GM19372 (cell line): ENCODE measurements at regions not wholly inside any gene's neighbourhood (a gene's known extent, or its start where the extent isn't known, plus 50 kb on each side); places are given as distances from the start of the nearest gene placed in this dataset.

ENCODE experiments used
- ATAC-seq: cut with Tn5 transposase; IDR thresholded peaks from one replicate; pipeline ENCODE4 v1.9.1; 2021; ENCODE audit warnings: mild to moderate bottlenecking, low read depth, moderate library complexity; ENCODE audit not compliant: unreplicated experiment

DNA sequence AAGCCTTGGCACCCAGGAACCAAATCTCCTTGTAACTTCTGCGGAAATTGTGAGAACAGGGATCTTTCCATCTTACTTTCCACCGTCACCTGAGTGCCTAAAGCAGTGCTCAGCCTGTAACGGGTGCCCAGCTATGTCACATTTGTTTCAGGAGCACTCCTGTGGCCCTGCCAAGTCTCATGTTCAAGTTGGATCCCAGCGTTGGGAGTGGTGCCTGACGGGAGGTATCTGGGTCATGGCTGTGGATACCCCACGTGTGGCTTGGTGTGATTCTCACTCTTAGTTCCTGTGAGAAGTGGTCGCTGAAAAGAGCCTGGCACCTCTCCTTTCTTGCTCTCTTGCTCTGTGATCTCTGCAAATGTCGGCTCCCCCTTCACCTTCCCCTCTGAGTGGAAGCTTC, 114.9 kb downstream of the UQCRFS1 start:
- no peak for ATAC-seq

DNA sequence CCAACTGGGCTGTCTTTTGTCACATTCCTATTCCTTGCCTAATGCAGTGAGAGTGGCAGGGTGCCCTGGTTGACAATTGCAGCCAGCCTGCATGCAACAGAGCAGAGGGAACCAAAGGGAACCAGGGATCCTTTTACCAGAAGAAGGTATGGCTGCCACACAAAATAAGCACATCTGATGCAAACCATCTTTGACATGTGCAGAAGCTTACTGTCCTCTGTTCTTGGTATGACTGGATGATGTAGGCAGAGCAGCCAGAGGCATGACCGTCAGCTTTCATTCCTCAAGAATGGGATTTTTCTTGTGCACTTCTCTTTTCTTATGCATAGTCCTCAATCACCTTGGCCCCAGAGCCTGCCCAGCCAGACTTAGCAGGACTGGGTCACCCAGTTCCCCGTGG, 116.1 kb downstream of the UQCRFS1 start:
- no peak for ATAC-seq

DNA sequence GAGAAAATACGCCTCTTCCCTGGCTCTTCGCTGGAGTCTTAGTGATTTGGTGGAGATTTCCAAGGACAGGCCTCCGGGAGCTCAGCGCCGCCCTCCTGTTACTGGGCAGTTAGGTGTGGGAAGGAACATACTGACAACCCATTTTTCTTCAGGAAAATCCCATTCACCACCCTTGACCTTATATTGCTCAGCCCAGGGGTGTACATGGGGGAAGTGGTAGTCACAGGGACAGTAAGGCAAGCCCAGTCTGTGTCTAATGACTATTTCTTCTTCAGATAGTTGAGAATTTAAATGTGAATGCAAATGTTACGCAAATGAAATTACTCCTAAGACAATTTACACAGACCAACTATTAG, 119.4 kb downstream of the UQCRFS1 start:
- ATAC-seq = no peak

DNA sequence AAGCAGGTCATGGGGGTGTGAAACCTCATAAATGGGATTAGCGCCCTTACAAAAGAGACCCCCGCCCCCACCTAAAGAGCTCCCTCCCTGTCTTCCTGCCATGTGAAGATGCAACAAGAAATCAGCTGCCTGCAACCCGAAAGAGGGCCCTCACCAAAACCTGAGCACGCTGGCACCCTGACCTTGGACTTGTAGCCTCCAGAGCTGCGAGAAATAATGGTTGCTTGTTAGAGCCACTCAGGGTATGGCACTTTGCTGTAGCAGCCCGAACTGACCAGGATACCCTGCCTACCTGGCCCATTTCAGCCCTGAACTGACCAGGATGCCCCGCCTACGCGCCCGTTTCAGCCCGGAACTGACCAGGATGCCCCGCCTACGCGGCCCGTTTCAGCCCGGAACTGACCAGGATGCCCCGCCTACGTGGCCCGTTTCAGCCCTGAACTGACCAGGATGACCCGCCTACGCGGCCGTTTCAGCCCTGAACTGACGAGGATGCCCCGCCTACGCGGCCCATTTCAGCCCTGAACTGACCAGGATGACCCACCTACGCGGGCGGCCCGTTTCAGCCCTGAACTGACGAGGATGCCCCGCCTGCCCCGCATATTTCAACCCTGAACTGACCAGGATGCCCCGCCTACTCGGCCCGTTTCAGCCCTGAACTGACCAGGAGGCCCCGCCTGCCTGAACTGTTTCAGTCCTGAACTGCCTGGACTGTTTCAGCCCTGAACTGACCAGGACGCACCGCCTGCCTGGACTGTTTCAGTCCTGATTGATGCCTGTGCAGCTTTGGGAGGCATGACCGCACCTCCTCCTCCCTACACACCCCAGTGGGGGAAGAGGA, 120.0 kb downstream of the UQCRFS1 start:
- ATAC-seq = no peak

DNA sequence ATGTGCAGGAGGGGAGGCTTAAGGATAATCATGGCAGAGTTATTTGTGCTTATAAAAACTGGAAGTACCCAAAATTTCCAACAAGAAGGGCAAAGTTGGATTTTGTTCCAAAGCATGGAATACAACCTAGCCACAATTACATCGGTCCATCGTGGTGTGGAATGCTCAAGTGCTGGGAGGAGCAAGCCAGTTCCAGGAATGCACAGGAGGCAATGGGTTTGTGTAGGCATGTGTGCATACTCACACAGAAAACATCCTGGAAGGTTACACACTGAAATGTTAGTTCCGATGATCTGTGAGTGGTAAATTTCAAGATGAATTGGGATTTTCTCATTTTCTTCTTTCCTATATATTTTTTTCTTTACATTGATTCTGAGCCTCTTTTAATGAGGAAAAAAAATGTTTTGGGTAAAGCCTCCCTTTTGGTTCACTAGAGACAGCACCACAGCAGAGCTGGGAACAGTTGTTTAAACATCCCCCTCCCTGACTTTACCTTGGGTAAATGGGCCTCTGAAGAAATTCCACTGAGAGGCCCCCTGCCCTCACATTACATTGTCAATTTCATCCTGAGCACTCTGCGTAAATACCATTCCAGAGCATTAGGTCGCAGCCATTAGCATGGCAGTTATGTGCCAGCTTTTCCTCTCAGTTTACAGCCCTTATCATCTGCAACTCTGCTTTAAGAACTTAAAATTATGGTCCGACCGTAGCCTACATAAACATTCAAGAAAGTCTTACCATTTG, 122.0 kb downstream of the UQCRFS1 start:
- no peak for ATAC-seq

DNA sequence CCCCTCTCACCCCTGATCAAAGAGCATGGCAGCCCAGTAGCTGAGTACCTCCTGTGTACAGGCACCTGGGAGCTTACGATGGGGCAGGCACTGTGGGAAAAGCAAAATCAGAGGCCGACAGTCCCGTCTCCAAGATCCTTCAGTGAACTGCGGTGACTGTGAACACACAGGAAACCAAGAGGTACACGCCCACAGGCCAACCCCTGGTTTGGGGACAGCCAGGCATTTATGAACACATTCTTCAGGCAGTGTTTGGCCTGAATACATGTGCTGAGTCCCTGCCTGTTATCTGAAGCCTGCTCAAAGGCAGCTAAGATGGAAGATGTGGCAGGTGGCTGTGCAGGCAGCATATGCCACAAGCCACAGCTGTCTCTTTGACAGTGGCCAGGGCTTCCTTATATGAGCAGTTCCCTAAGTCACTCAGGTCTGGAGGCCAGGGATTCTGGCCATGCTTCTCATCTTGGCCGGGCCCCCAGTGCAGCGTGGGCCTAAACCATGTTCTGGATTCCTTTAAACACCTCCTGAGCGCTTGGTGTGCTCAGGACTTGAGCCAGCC, 123.6 kb downstream of the UQCRFS1 start:
- no peak for ATAC-seq

DNA sequence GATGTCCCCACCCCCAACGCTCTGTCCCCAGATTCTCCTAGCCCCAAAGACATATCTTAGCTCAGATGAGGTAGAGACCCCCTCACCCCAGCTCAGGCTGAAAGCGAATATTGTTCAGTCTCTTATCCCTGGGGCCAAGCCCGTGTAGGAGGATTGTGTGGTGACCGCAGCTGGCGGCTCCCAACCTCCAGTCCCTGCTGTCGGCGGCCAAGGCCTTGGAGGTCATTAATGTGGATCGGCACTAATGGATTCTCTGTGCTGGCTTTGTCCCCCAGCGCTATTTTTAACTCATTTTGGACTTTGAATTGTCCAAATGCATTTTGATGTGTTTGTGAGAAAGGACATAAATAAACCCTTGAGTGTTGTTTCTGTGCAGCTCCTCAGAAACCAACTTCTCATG, 124.2 kb downstream of the UQCRFS1 start:
- no peak for ATAC-seq

DNA sequence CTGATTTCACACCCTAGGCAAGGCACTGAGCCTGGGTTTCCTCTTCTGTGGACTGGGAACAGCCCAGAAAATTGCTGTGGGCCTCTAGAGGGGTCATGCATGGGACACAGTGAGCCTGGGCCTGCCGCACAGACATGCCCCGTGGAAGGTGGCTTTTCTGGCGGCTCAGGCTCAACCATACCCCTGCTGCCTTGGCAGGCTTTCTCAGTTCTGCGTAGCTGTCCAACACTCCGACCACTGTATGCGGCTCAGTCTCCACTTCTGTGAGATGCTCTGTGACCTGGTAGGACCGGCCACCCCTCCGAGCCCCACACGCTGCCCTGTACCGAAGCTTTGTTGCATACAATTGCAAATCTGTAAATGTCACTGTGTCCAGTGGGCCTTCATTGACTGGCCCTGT, 126.3 kb downstream of the UQCRFS1 start:
- no peak for ATAC-seq

DNA sequence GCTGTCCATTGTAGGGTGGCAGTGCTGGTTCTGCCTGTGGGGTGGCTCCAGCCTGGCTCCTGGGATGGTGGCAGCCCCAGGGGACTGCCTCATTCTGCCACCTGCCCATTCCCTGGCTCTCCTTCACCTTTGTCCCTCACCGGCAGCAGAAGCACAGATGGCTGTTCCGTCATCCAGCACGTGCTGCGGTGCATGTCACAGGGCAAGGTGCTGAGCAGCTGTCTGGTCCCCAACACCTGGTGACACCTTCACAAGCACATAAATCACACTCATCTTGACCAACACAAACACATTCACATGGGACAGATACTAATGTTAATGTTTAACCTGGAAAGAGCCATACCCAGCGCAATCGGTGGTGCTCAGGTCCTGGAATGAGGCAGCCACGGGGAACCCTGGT, 126.8 kb downstream of the UQCRFS1 start:
- ATAC-seq = no peak

DNA sequence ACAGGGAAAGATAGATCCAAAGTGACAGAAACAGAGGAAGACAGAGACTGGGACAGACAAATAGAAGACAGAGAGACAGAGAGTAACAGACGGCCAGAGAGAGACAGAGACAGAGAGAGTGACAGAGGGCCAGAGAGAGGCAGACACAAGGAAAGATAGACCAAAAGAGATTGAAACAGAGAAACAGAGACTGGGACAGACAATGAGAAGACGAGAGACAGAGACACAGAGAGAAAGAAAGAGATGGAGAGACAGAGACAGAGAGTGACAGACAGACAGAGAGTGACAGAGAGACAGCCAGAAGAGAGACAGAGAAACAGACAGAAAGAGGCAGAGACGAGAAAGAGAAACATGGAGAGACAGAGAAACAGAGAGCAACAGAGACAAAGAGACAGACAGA, 127.3 kb downstream of the UQCRFS1 start:
- no peak for ATAC-seq

DNA sequence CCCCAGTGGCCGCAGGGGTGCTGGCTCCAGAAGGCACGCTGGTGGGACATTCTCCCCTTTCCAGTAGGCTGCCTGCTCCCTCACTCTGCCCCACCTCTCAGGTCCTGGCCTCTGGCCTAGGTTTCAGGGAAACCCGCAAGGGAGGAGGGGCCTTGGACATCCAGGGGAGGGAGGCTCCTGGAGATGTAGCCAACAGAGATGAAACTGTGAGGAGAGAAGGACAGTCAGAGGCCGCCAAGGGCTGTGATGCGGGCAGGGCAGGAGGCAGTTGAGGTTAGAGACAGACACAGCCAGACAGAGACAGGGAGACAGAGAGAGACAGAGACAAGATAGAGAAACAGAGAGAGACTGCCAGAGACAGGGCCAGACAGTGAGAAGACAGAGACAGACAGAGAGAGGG, 127.7 kb downstream of the UQCRFS1 start:
- no peak for ATAC-seq

DNA sequence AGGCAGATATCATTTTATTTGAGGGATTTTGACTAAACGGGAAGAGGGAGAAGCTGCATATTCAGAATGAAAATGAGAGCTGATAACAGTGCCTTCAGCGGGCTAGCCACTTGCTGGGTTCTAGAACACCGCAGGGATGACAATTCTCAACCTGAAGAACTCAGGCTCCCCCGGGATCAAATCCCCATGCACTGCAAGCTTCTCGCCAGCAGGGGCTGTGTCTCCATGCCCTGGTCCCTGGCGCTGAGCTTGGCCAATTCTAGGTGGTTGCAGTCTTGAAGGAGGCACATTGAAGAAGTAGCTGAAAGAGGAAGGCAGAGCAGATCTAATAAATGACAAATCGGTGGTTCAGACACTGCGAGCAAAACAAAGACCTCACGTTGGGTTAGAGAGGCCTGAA, 128.7 kb downstream of the UQCRFS1 start:
- no peak for ATAC-seq

DNA sequence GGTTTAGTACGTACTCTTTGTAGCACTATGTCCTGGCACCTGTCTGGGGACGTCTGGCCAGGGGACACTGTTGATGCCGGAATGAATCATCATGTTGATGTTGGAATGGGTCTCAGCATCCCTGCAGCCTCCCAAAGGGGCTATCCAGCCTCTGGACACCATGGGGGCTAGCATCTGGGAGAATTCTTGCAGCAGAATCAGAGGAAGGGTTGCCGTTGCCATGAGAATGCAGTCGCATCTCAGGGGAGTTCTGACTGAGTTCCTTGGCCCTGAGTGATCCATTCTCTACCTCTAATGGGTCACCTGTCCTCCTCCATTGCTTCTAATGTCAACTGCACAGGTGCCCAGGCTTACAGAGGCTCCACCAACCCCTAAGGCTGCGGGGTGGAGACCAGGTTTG, 129.1 kb downstream of the UQCRFS1 start:
- no peak for ATAC-seq

DNA sequence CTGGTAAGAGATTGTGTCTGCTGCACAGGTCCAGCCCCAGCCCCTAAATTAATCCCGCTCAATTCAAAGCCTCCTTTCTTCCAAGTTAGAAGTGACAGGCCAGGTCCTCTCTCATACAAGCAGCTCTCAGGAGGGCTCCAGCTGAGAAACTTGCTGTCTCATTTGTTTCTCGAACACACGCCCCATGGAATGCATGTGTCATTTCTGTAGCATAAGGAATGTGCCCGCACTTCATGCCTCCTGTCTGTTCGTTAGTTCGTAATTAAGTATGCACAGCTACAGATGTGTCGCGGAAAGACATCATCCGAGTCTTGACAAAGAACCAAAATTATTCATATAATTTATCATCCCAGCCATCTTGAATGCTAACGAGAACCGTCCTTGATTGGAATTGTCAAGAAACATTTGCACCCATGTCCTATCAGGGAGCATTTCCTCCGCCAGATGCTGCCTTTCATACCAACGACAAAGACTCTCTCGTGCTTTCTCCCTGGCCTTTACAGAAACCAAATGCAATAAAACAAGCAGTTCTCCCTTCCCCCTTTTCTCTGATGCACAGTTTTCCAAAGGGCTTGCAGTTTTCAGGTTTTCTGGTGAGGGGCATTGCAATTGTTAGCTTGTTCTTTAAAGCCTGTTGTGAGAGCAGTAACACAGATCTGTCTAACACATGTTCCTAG, 133.5 kb downstream of the UQCRFS1 start:
- no peak for ATAC-seq

DNA sequence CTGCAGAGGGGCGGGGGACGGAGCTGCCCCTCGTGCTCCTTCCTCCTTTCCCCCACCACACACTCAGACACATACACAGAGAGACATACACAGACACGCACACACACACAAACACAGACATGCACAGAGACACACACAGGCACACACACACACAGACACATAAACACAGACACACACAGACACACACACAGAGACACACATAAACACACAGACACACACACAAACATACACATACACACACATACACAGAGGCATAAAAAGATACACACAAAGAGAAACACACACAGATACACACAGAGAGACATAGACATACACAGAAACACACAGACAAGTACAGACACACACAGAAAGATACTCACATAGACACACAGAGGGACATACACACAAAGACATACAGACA, 136.0 kb downstream of the UQCRFS1 start:
- no peak for ATAC-seq

DNA sequence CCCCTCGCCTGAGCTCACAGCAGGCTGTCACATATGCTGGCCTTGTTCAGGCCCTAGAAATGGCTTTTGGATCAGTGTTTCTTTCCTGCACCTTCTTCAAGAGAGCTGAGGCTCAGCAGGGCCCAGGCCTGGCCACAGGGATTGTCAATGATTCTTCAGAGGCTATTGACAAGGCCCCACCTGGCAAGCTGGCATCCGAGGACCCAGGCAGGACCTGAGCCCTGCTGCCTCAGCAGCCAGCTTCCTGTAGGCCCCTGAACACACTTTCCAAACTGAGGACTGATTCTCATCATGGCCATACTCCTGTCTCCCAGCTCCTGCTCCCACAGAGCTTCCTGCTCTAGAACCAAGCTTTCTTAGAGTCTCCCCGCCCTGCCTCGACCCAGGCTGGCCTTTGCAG, 136.8 kb downstream of the UQCRFS1 start:
- no peak for ATAC-seq

DNA sequence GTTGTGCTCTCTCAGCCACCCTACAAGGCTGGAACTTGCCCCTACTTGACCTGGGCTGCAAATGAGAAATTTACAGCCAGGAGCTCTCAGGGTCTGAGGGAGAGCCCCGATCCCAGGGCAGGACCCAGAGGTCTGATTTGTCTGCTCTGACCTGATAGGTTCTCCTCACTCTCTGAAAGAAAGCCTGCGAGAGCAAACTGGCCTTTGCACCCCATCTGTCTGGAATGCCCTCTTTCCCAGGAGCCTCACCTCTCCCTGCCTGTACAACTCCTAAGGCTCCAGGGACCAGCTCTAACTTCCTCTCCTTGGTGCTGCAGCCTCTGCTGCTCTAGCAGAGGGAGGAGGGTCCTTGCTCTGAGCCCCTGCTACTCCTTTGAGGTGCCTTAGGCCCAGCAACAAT, 137.8 kb downstream of the UQCRFS1 start:
- no peak for ATAC-seq

DNA sequence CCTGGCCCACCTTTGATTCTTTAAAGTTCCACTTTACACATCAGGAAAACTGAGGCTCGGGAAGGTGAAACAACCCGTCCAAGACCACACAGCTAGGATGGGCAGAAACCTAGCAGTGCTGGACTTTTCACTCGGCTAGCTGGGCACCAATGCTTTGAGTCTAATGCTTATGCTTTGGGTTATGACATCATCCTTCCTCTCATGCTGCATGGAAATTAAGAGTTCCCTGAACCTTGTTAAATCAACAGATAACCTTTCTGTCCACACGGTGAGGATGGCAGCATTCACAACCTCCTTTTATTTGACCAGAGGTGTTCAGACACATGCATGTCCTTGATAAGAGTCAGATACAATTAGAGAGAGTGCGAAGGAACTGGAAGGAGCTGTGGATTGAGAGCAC, 138.4 kb downstream of the UQCRFS1 start:
- ATAC-seq = no peak

DNA sequence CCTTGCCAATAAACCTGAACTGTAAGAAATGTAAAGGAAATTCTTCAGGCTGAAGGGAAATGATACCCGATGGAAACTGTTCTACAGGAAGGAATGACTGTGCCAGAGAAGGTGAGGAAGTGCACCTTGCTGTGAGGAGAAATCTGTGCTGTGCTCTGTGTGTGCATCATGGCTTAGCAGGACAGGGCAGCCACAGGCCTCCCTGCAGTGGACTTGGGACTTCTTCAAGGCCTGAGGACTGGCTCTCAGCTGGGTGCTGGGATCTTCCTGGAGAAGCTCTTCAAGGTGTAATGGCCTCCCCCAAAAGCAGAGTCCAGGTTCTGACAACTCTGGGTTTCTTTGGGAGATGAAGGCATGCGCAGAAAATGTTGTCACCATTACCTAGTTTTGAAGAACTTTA, 145.1 kb downstream of the UQCRFS1 start:
- no peak for ATAC-seq

DNA sequence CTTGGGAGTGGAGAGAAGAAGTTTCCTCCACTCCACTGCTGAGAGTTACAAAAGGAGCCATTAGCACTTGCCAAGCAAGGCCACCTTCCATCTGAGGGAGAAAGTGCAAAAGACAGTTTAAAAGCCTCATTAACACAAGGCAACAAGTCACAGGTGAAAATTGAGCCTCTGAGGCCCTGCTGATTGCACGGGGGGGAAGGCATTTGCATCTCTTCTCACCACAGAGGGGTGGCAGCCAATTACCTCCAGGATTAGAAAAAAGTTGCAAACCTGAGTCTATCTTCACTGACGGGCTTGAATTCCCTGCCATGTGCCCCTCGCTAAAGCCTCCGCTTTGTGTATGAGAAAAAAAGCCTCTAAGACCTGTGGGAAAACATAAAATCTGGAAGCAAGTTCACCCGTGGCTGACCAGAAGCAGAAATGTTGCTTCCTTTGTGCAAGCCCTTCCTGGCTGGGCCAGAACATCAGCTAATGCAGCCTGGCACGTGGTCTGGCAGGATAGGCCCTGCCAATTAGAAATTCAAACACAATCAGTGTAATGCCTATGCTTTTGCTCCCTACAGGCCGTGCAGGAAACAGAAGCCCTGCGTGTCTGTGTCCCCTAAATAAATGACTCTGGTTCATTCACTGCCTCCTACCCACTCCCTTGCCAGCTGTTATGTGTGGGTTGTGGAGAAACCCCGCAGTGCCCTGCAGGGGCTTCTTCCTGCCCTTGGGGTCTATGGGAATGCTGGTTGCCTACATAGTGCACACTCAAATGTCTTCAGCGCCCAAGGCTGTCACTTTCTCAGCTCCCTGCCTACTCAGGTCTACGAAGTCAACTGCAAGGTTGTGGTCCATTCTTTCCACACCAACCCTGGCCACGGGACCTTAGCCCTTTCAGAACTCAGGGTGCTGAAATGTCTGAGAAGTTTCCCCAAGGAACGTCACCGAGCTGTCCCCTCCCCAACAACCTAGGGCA, 150.2 kb downstream of the UQCRFS1 start:
- ATAC-seq = no peak
